Superior temporal gyrus (tissue), 1 donor: ENCODE measurements at regions not wholly inside any gene's neighbourhood (a gene's known extent, or its start where the extent isn't known, plus 50 kb on each side); places are given as distances from the start of the nearest gene placed in this dataset.

ENCODE experiments used
- DNase-seq: peaks from one replicate; pipeline ENCODE4 v3.0.0-alpha.2; 2016; ENCODE audit errors: extremely low spot score

- no peak for DNase-seq
Measured at GRCh38 chr4:123497340-123497739, 100.7 kb downstream of the SPRY1 start.

GRCh38 chr4:123501733-123502132 lies 105.1 kb downstream of the SPRY1 start:
- no peak for DNase-seq

- DNase-seq, result no peak
Measured at GRCh38 chr4:123503698-123504363, 107.2 kb downstream of the SPRY1 start.

GRCh38 chr4:123505095-123506010 lies 108.8 kb downstream of the SPRY1 start:
- no peak for DNase-seq

- DNase-seq, result no peak
Measured at GRCh38 chr4:123506011-123506695, 109.6 kb downstream of the SPRY1 start.

GRCh38 chr4:123507376-123507775 lies 110.8 kb downstream of the SPRY1 start:
- DNase-seq, result no peak

GRCh38 chr4:123510221-123510620 lies 113.6 kb downstream of the SPRY1 start:
- DNase-seq, result no peak

- DNase-seq, result no peak
Measured at GRCh38 chr4:123510659-123511058, 114.1 kb downstream of the SPRY1 start.

- DNase-seq, result no peak
Measured at GRCh38 chr4:123516576-123516975, 120.0 kb downstream of the SPRY1 start.

GRCh38 chr4:123517176-123517575 lies 120.6 kb downstream of the SPRY1 start:
- no peak for DNase-seq

GRCh38 chr4:123517971-123518370 lies 121.4 kb downstream of the SPRY1 start:
- no peak for DNase-seq

- DNase-seq, result no peak
Measured at GRCh38 chr4:123520325-123520724, 123.7 kb downstream of the SPRY1 start.

- DNase-seq, result no peak
Measured at GRCh38 chr4:123522081-123522480, 125.5 kb downstream of the SPRY1 start.

GRCh38 chr4:123522646-123523045 lies 126.1 kb downstream of the SPRY1 start:
- DNase-seq, result no peak

GRCh38 chr4:123524958-123525628 lies 128.5 kb downstream of the SPRY1 start:
- no peak for DNase-seq

- DNase-seq, result no peak
Measured at GRCh38 chr4:123526511-123526910, 129.9 kb downstream of the SPRY1 start.

- DNase-seq, result no peak
Measured at GRCh38 chr4:123528501-123529277, 132.1 kb downstream of the SPRY1 start.

- no peak for DNase-seq
Measured at GRCh38 chr4:123529278-123529568, 132.6 kb downstream of the SPRY1 start.

GRCh38 chr4:123530357-123530756 lies 133.8 kb downstream of the SPRY1 start:
- DNase-seq, result no peak

- DNase-seq, result no peak
Measured at GRCh38 chr4:123535037-123535748, 138.6 kb downstream of the SPRY1 start.

GRCh38 chr4:123536225-123536624 lies 139.6 kb downstream of the SPRY1 start:
- DNase-seq, result no peak
